ENCODE measurements at regions not wholly inside any gene's neighbourhood (a gene's known extent, or its start where the extent isn't known, plus 50 kb on each side); places are given as distances from the start of the nearest gene placed in this dataset.

DNA sequence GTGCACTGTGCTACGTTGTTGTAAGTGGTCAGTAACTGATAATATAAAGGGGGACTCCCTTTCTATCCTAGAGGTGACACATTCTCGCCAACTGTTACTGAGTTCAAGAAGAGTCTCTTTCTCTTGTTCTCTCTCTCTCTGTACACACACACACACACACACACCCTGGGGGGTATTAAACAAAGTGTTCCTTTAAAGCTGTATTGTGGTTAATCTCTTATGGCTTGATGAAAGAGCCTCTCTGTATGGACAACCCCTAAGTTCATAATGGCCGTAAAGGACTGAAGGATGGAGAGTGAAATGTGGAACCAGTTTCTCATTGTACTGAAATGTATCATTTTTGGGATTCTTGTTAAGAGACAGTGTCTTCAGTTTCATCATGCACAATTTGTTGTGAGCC, 145.2 kb upstream of the BMPER start:
- H3K27ac ChIP-seq (ENCODE audit: low read depth, low read length) = no peak overlapping the region
- intact Hi-C loops (cut with micrococcal nuclease) = no loop called here
- ATAC-seq (no peak), DNase-seq (ENCODE audit: low read depth, low spot score) (no peak)
- H3K4me1 ChIP-seq (ENCODE audit: control insufficient read depth in 1 of 2, insufficient read depth in 2 of 2, low read length in 2 of 2) = no peaks in the 10 kb centered on the region
- BruUV-seq (replicated peaks) = no TSS peak
- H3K9me2 ChIP-seq (ENCODE audit: insufficient read depth) = no peaks in the 10 kb centered on the region
- TF ChIP-seq EZH2phosphoT487 (IDR thresholded peaks at IDR 0.05; ENCODE audit: borderline replicate concordance) (no peak), REST (IDR thresholded peaks at IDR 0.05; ENCODE audit: low read depth) (no peak), POLR2AphosphoS5 (IDR thresholded peaks at IDR 0.05; ENCODE audit: low read depth, low read length) (no peak), FOSL1 (IDR thresholded peaks at IDR 0.05; ENCODE audit: low read depth) (no peak), ZNF274 (IDR thresholded peaks at IDR 0.05; ENCODE audit: low read depth, low read length) (no peak), ELF1 (IDR thresholded peaks at IDR 0.05; ENCODE audit: borderline replicate concordance, low read depth) (no peak), RAD21 (IDR thresholded peaks at IDR 0.05; ENCODE audit: low read depth) (no peak), JUND (IDR thresholded peaks at IDR 0.05) (no peak), EGR1 (IDR thresholded peaks at IDR 0.05; ENCODE audit: low read depth) (no peak)
- TF ChIP-seq, protein P1, sequence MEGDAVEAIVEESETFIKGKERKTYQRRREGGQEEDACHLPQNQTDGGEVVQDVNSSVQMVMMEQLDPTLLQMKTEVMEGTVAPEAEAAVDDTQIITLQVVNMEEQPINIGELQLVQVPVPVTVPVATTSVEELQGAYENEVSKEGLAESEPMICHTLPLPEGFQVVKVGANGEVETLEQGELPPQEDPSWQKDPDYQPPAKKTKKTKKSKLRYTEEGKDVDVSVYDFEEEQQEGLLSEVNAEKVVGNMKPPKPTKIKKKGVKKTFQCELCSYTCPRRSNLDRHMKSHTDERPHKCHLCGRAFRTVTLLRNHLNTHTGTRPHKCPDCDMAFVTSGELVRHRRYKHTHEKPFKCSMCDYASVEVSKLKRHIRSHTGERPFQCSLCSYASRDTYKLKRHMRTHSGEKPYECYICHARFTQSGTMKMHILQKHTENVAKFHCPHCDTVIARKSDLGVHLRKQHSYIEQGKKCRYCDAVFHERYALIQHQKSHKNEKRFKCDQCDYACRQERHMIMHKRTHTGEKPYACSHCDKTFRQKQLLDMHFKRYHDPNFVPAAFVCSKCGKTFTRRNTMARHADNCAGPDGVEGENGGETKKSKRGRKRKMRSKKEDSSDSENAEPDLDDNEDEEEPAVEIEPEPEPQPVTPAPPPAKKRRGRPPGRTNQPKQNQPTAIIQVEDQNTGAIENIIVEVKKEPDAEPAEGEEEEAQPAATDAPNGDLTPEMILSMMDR (IDR thresholded peaks at IDR 0.05 in 2 of 3, conservative IDR thresholded peaks at IDR 0.05 in 1 of 3; ENCODE audit: borderline replicate concordance in 1 of 3, insufficient read depth in 1 of 3, low read depth in 2 of 3, low read length in 2 of 3) = no peak
- no peaks in the 10 kb centered on the region for H3K9me3 ChIP-seq (ENCODE audit: control insufficient read depth in 1 of 2, insufficient read depth in 1 of 2, low read depth in 1 of 2, low read length in 2 of 2)
- no peaks in the 10 kb centered on the region for H3K27me3 ChIP-seq (ENCODE audit: insufficient read depth, low read length)
- H3K36me3 ChIP-seq (ENCODE audit: control insufficient read depth in 1 of 2, insufficient read depth in 2 of 2, low read length in 2 of 2) = no peaks in the 10 kb centered on the region
- H3K4me3 ChIP-seq (replicated peaks in 1 of 2; ENCODE audit: low read depth in 1 of 2, low read length in 2 of 2) = no peak overlapping the region
- ChIA-PET POLR2A (no interaction called here), RAD21 (ENCODE audit: low non-redundant PET in 1 of 2, low total read pairs in 2 of 2, uncharacterized antibody in 2 of 2, unreplicated experiment in 2 of 2) (no interaction called here), CTCF (no interaction called here)
- no peak overlapping the region for H2AFZ ChIP-seq (ENCODE audit: low read depth, low read length, poor library complexity, severe bottlenecking)
- H3K79me2 ChIP-seq (ENCODE audit: insufficient read depth, low read length) = no peaks in the 10 kb centered on the region
- H3K9ac ChIP-seq (ENCODE audit: low read length) = no peak overlapping the region
- no peaks in the 10 kb centered on the region for H4K20me1 ChIP-seq (ENCODE audit: insufficient read depth)
- H3K4me2 ChIP-seq (ENCODE audit: low read length) = no peak overlapping the region

Data from HCT116 (cell line).